22Rv1 (cell line): ENCODE measurements at regions not wholly inside any gene's neighbourhood (a gene's known extent, or its start where the extent isn't known, plus 50 kb on each side); places are given as distances from the start of the nearest gene placed in this dataset.

Experiments
- ZFX ChIP-seq: fragments of 450-650 bp; IDR thresholded peaks from 2 replicates; pipeline ENCODE4 v1.6.1; 2017; ENCODE audit warnings: antibody characterized with exemption, borderline replicate concordance
- TF ChIP-seq, protein P1 (sequence below): fragments of 450-650 bp; IDR thresholded peaks from 2 replicates; pipeline ENCODE4 v1.5.1; 2017; ENCODE audit warnings: mild to moderate bottlenecking

- no peak for TF ChIP-seq ZFX
- TF ChIP-seq, protein P1, sequence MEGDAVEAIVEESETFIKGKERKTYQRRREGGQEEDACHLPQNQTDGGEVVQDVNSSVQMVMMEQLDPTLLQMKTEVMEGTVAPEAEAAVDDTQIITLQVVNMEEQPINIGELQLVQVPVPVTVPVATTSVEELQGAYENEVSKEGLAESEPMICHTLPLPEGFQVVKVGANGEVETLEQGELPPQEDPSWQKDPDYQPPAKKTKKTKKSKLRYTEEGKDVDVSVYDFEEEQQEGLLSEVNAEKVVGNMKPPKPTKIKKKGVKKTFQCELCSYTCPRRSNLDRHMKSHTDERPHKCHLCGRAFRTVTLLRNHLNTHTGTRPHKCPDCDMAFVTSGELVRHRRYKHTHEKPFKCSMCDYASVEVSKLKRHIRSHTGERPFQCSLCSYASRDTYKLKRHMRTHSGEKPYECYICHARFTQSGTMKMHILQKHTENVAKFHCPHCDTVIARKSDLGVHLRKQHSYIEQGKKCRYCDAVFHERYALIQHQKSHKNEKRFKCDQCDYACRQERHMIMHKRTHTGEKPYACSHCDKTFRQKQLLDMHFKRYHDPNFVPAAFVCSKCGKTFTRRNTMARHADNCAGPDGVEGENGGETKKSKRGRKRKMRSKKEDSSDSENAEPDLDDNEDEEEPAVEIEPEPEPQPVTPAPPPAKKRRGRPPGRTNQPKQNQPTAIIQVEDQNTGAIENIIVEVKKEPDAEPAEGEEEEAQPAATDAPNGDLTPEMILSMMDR = no peak
Observed at GRCh38 chr18:55877321-55877720, 289.3 kb upstream of the TCF4 start.
